HUES64 (cell line): ENCODE measurements at regions not wholly inside any gene's neighbourhood (a gene's known extent, or its start where the extent isn't known, plus 50 kb on each side); places are given as distances from the start of the nearest gene placed in this dataset.

Experiments used
- H3K27ac ChIP-seq: 2 replicates; pipeline ENCODE4 v1.7.0; 2013; ENCODE audit warnings: low read depth, low read length, inconsistent platforms
- H3K27me3 ChIP-seq: 2 replicates; pipeline ENCODE4 v1.6.1; 2013; ENCODE audit warnings: mild to moderate bottlenecking, low read length; ENCODE audit not compliant: insufficient read depth
- H3K36me3 ChIP-seq: 2 replicates; pipeline ENCODE4 v1.6.1; 2013; ENCODE audit warnings: mild to moderate bottlenecking, low read length; ENCODE audit not compliant: insufficient read depth
- H3K4me1 ChIP-seq: 2 replicates; pipeline ENCODE4 v1.6.1; 2013; ENCODE audit warnings: mild to moderate bottlenecking, low read length, moderate library complexity; ENCODE audit not compliant: insufficient read depth
- H3K4me3 ChIP-seq: 2 replicates; pipeline ENCODE4 v1.5.1; 2013; ENCODE audit warnings: mild to moderate bottlenecking, low read length, moderate library complexity
- H3K9ac ChIP-seq: 2 replicates; pipeline ENCODE4 v1.6.1; 2013; ENCODE audit warnings: mild to moderate bottlenecking, low read depth, low read length
- H3K9me3 ChIP-seq: 2 replicates; pipeline ENCODE4 v1.6.1; 2013; ENCODE audit warnings: low read depth, low read length; ENCODE audit not compliant: insufficient read depth
- WGBS: fragments of 150-250, 120-280 bp; methylation state at CpG from one replicate; pipeline ENCODE4 v1.1.7; 2013; ENCODE audit warnings: missing lambda C conversion rate; 5-methylcytosine and 5-hydroxymethylcytosine counted together

GRCh38 chr17:65290056-65290455, 152.9 kb downstream of the RGS9 start:
- Histone ChIP-seq H3K4me3 (no peak overlapping the region), H3K36me3 (no peaks in the 10 kb centered on the region), H3K27me3 (no peaks in the 10 kb centered on the region), H3K9me3 (0 out of 2 replicates have a peak, but pooled peaks cover 2% of the 10 kb centered on the region), H3K4me1 (peaks cover 12% of the 10 kb centered on the region; the same call in 1 of the 2 replicates), H3K9ac (no peak overlapping the region), H3K27ac (no peak overlapping the region)
- WGBS = no CpG with 5 or more reads among the region's 1 CpG

GRCh38 chr17:65287040-65287439, 149.9 kb downstream of the RGS9 start:
- Histone ChIP-seq H3K4me1 (peaks cover 10% of the 10 kb centered on the region; the same call in 1 of the 2 replicates), H3K9me3 (0 out of 2 replicates have a peak, but pooled peaks cover 2% of the 10 kb centered on the region), H3K27me3 (no peaks in the 10 kb centered on the region), H3K27ac (no peak overlapping the region), H3K36me3 (no peaks in the 10 kb centered on the region), H3K4me3 (no peak overlapping the region), H3K9ac (no peak overlapping the region)
- 69% methylated on average over 4 of the region's 4 CpGs for WGBS

- Histone ChIP-seq H3K4me3 (no peak overlapping the region), H3K27me3 (no peaks in the 10 kb centered on the region), H3K36me3 (no peaks in the 10 kb centered on the region), H3K27ac (no peak overlapping the region), H3K9ac (no peak overlapping the region), H3K9me3 (0 out of 2 replicates have a peak, but pooled peaks cover 2% of the 10 kb centered on the region), H3K4me1 (no peaks in the 10 kb centered on the region)
- 92% methylated on average over 7 of the region's 7 CpGs for WGBS
Measured at GRCh38 chr17:65283704-65284103, 146.5 kb downstream of the RGS9 start.

DNA sequence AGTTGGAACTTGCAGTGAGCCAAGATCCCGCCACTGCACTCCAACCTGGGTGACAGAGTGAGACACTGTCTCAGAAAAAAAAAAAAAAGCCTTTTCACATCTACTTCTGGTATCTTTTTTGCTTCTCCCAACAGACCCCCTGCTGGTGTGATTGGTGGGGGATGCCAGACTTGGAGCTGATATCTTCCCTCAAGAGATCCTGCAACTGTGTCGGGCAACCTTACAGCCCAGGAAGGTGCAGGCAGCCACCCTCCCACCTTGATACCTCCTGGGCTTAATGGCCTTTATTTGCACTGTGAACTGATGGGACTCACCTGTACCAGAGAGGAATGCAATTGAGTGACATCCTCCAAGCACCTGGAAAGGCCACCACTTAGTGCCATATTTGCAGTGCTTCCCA, 142.3 kb downstream of the RGS9 start:
- Histone ChIP-seq H3K4me1 (no peaks in the 10 kb centered on the region), H3K36me3 (no peaks in the 10 kb centered on the region), H3K27ac (no peak overlapping the region), H3K9me3 (no peaks in the 10 kb centered on the region), H3K9ac (no peak overlapping the region), H3K27me3 (no peaks in the 10 kb centered on the region), H3K4me3 (no peak overlapping the region)
- 95% methylated on average over 2 of the region's 2 CpGs for WGBS

DNA sequence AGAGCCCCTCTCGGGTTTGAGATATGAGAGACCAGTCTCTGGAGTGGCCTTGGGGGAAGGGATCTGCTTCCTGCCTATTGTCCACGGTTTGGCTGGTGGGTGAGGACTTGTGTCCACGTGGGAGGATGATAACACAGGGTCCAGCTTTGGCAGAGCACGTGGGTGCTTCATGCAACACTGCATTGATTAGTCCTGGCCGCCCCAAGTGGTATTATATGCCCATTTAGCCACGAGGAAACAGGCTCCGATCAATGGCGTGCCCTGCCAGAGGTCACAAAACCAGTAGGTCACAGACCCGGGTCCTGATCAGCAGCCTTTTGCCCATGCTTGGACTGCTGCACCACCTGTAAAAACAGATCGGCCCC, 141.6 kb downstream of the RGS9 start:
- 84% methylated on average over 10 of the region's 10 CpGs for WGBS
- no peaks in the 10 kb centered on the region for H3K4me1 ChIP-seq
- H3K27me3 ChIP-seq = no peaks in the 10 kb centered on the region
- no peaks in the 10 kb centered on the region for H3K36me3 ChIP-seq
- no peak overlapping the region for H3K4me3 ChIP-seq
- no peaks in the 10 kb centered on the region for H3K9me3 ChIP-seq
- no peak overlapping the region for H3K9ac ChIP-seq
- no peak overlapping the region for H3K27ac ChIP-seq

- 37% methylated on average over 12 of the region's 12 CpGs for WGBS
- Histone ChIP-seq H3K4me3 (no peak overlapping the region), H3K27ac (no peak overlapping the region), H3K9me3 (no peaks in the 10 kb centered on the region), H3K4me1 (no peaks in the 10 kb centered on the region), H3K27me3 (no peaks in the 10 kb centered on the region), H3K36me3 (no peaks in the 10 kb centered on the region), H3K9ac (no peak overlapping the region)
Measured at GRCh38 chr17:65278050-65278819, 141.1 kb downstream of the RGS9 start.

DNA sequence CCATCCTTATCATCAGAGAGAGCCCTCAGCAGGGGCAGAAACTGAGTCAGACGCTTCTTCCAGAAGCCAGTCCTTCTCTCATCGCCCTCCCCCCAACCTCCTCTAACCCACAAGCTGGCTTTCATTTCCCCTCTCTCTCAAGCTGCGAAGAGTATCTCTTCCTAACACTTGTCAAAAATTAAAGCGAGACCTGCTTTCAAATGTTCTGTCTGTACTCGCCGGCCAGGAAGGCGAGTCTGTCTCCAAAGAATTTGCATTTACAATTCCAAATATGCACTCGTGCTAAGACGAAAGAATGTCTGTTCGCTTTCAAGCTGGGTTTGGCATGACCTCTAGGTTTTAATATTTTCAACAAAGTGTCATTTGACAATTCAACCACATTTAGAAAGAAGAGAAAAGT, 140.4 kb downstream of the RGS9 start:
- no peak overlapping the region for H3K4me3 ChIP-seq
- 50% methylated on average over 10 of the region's 10 CpGs for WGBS
- no peaks in the 10 kb centered on the region for H3K36me3 ChIP-seq
- H3K27ac ChIP-seq = no peak overlapping the region
- no peaks in the 10 kb centered on the region for H3K9me3 ChIP-seq
- H3K4me1 ChIP-seq = no peaks in the 10 kb centered on the region
- no peaks in the 10 kb centered on the region for H3K27me3 ChIP-seq
- no peak overlapping the region for H3K9ac ChIP-seq
